Endothelial cell of umbilical vein (primary cell): ENCODE measurements at regions not wholly inside any gene's neighbourhood (a gene's known extent, or its start where the extent isn't known, plus 50 kb on each side); places are given as distances from the start of the nearest gene placed in this dataset.

Experiments
- BruUV-seq: library from RNA; stranded (reverse); fragments of 400-500 nt; replicated peaks from 2 replicates; lab custom pipeline; 2021; lab: Mats Ljungman, UMichigan
- CTCF ChIA-PET: fragments of 300-600, 350-600 bp; sonication (Branson Sonifier 250); formaldehyde crosslinking; loops from one replicate; lab custom pipeline; 2021; ENCODE audit warnings: antibody characterized with exemption, inconsistent platforms; lab: Charles Lee
- POLR2A ChIA-PET: fragments of 300-600, 350-600 bp; sonication (Branson Sonifier 250); formaldehyde crosslinking; loops from one replicate; lab custom pipeline; 2021; ENCODE audit warnings: antibody characterized with exemption, inconsistent platforms; lab: Charles Lee
- DNase-seq: peaks from one replicate; pipeline ENCODE4 v3.0.0-alpha.2; 2011; ENCODE audit warnings: low read depth, low spot score
- FAIRE-seq: peaks from 2 replicates; lab custom pipeline; 2011; peaks lifted over from hg19 to GRCh38; lab: Jason Lieb, UNC
- H2AFZ ChIP-seq: 2 replicates; pipeline ENCODE4 v1.6.0; 2012; ENCODE audit warnings: low read depth, low read length, control low read depth, inconsistent platforms
- H3K27ac ChIP-seq: 2 replicates; pipeline ENCODE4 v1.5.1; 2011; ENCODE audit warnings: low read depth, mild to moderate bottlenecking, control low read depth, low read length, moderate library complexity; ENCODE audit not compliant: insufficient read depth
- H3K27me3 ChIP-seq, 2 experiments: 2 replicates each; pipeline versions ENCODE4 v1.6.0 to v1.6.1; 2011; ENCODE audit warnings: low read length in 2 of 2, mixed read lengths in 1 of 2; ENCODE audit not compliant: control insufficient read depth in 2 of 2, insufficient read depth in 2 of 2
- H3K36me3 ChIP-seq, 2 experiments: 2 replicates in 1 of 2; 3 replicates in 1 of 2; pipeline ENCODE4 v1.5.1; 2011; ENCODE audit warnings: low read length in 2 of 2, mild to moderate bottlenecking in 1 of 2, moderate library complexity in 1 of 2; ENCODE audit not compliant: control insufficient read depth in 2 of 2, insufficient read depth in 2 of 2; ENCODE audit errors: extremely low read depth in 1 of 2
- H3K4me1 ChIP-seq: 3 replicates; pipeline ENCODE4 v1.5.1; 2011; ENCODE audit warnings: mild to moderate bottlenecking, low read length; ENCODE audit not compliant: control insufficient read depth, insufficient read depth; ENCODE audit errors: extremely low read depth
- H3K4me2 ChIP-seq: 2 replicates; pipeline ENCODE4 v1.6.1; 2011; ENCODE audit warnings: low read length, control low read depth, mixed read lengths; ENCODE audit not compliant: insufficient read depth
- H3K4me3 ChIP-seq, 3 experiments: fragments of 200-600 bp in 1 of 3; sonication (generic), shearing (Covaris generic) in 1 of 3; replicated peaks in 1 of 3; 2 replicates each; pipeline ENCODE4 v1.5.1; 2011 to 2016; ENCODE audit warnings: control low read depth in 3 of 3, low read length in 3 of 3, mild to moderate bottlenecking in 2 of 3, inconsistent platforms in 1 of 3, low read depth in 1 of 3, moderate library complexity in 1 of 3; ENCODE audit not compliant: insufficient read depth in 1 of 3
- H3K79me2 ChIP-seq: 2 replicates; pipeline ENCODE4 v1.6.0; 2012; ENCODE audit warnings: low read length, inconsistent platforms; ENCODE audit not compliant: control insufficient read depth, insufficient read depth
- H3K9ac ChIP-seq: replicated peaks from 2 replicates; pipeline ENCODE3; 2011; ENCODE audit warnings: low read length, control low read depth; ENCODE audit not compliant: insufficient read depth; ENCODE audit errors: extremely low read depth
- H3K9me1 ChIP-seq: replicated peaks from 3 replicates; pipeline ENCODE4 v1.6.0; 2011; ENCODE audit warnings: mild to moderate bottlenecking, low read length; ENCODE audit not compliant: control insufficient read depth, insufficient read depth; ENCODE audit errors: extremely low read depth
- H3K9me3 ChIP-seq: replicated peaks from 2 replicates; pipeline ENCODE4 v1.5.1; 2012; ENCODE audit warnings: low read length, inconsistent platforms; ENCODE audit not compliant: control insufficient read depth, insufficient read depth
- H4K20me1 ChIP-seq: replicated peaks from 2 replicates; pipeline ENCODE3; 2011; ENCODE audit warnings: mild to moderate bottlenecking, low read length; ENCODE audit not compliant: control insufficient read depth, insufficient read depth; ENCODE audit errors: extremely low read depth
- EZH2 ChIP-seq: IDR thresholded peaks from 2 replicates; pipeline ENCODE4 v1.6.1; 2012; ENCODE audit warnings: borderline replicate concordance, low read depth, mild to moderate bottlenecking, moderate library complexity, low read length, inconsistent platforms; ENCODE audit not compliant: severe bottlenecking
- FOS ChIP-seq: IDR thresholded peaks from 2 replicates; pipeline ENCODE4 v1.6.1; 2011; ENCODE audit warnings: mild to moderate bottlenecking, low read length, moderate library complexity, borderline replicate concordance; ENCODE audit not compliant: insufficient read depth
- GATA2 ChIP-seq: IDR thresholded peaks from 2 replicates; pipeline ENCODE4 v1.7.0; 2011; ENCODE audit warnings: low read depth, mild to moderate bottlenecking, moderate library complexity, mixed read lengths, low read length; ENCODE audit not compliant: insufficient read length, insufficient read depth
- JUN ChIP-seq: IDR thresholded peaks from 2 replicates; pipeline ENCODE4 v1.6.1; 2011; ENCODE audit warnings: borderline replicate concordance, low read depth; ENCODE audit not compliant: insufficient read length, insufficient read depth
- MAX ChIP-seq: IDR thresholded peaks from 2 replicates; pipeline ENCODE4 v1.6.1; 2011; ENCODE audit not compliant: insufficient read depth, insufficient read length
- MYC ChIP-seq: IDR thresholded peaks from one replicate; pipeline ENCODE4 v1.6.1; 2011; ENCODE audit warnings: mild to moderate bottlenecking, low read depth, low read length
- POLR2A ChIP-seq: IDR thresholded peaks from 2 replicates; pipeline ENCODE4 v1.6.1; 2012; ENCODE audit warnings: low read depth, mild to moderate bottlenecking, control low read depth, low read length
- POLR2AphosphoS5 ChIP-seq: IDR thresholded peaks from 2 replicates; pipeline ENCODE4 v1.6.1; 2012; ENCODE audit warnings: low read depth, mild to moderate bottlenecking, control low read depth, low read length, moderate library complexity; ENCODE audit not compliant: insufficient read depth
- dilution Hi-C: fragments of 300-500 bp; cut with MboI; formaldehyde crosslinking; loops from one replicate; pipeline ENCODE4 v1.15.0; 2019; ENCODE audit warnings: low sequenced_read_pairs; ENCODE audit not compliant: extremely low pct_ligation_motif_present
- intact Hi-C: fragments of 100-400 bp; cut with micrococcal nuclease; formaldehyde crosslinking; loops from one replicate; pipeline ENCODE4 v1.10.0; 2022
- TF ChIP-seq, protein P1 (sequence below), 2 donors: IDR thresholded peaks; 1 replicate in 1 of 2; 2 replicates in 1 of 2; pipeline ENCODE4 v1.5.1; 2011; ENCODE audit warnings: low read length in 2 of 2, mild to moderate bottlenecking in 2 of 2, moderate library complexity in 2 of 2, control low read depth in 1 of 2, inconsistent platforms in 1 of 2, low read depth in 1 of 2; ENCODE audit not compliant: insufficient read depth in 1 of 2; ENCODE audit errors: extremely low read depth in 1 of 2

GRCh38 chr6:14573267-14573666 lies 455.7 kb downstream of the CD83 start:
- dilution Hi-C loops: no loop called here
- Histone ChIP-seq H3K27ac (no peak overlapping the region), H2AFZ (no peak overlapping the region), H3K4me2 (no peak overlapping the region), H3K9me1 (no peaks in the 10 kb centered on the region), H3K36me3 (no peaks in the 10 kb centered on the region), H3K4me1 (no peaks in the 10 kb centered on the region), H3K27me3 (no peaks in the 10 kb centered on the region), H3K9me3 (peaks cover 6% of the 10 kb centered on the region), H3K79me2 (no peaks in the 10 kb centered on the region), H3K9ac (no peak overlapping the region), H3K4me3 (no peak overlapping the region), H4K20me1 (no peaks in the 10 kb centered on the region)
- FAIRE-seq (no peak), DNase-seq (no peak)
- POLR2A ChIA-PET: no interaction called here
- no TSS peak for BruUV-seq
- no peak for TF ChIP-seq MYC
- no peak for TF ChIP-seq EZH2
- no peak for TF ChIP-seq JUN
- TF ChIP-seq, protein P1, sequence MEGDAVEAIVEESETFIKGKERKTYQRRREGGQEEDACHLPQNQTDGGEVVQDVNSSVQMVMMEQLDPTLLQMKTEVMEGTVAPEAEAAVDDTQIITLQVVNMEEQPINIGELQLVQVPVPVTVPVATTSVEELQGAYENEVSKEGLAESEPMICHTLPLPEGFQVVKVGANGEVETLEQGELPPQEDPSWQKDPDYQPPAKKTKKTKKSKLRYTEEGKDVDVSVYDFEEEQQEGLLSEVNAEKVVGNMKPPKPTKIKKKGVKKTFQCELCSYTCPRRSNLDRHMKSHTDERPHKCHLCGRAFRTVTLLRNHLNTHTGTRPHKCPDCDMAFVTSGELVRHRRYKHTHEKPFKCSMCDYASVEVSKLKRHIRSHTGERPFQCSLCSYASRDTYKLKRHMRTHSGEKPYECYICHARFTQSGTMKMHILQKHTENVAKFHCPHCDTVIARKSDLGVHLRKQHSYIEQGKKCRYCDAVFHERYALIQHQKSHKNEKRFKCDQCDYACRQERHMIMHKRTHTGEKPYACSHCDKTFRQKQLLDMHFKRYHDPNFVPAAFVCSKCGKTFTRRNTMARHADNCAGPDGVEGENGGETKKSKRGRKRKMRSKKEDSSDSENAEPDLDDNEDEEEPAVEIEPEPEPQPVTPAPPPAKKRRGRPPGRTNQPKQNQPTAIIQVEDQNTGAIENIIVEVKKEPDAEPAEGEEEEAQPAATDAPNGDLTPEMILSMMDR (IDR thresholded peaks at IDR 0.05; ENCODE audit: extremely low read depth in 1 of 2, insufficient read depth in 1 of 2, low read depth in 1 of 2, low read length in 2 of 2): no peak
- TF ChIP-seq POLR2A: no peak
- no peak for TF ChIP-seq POLR2AphosphoS5
- TF ChIP-seq MAX: no peak
- TF ChIP-seq GATA2: no peak
- TF ChIP-seq FOS: no peak
- intact Hi-C loops: no loop called here
- CTCF ChIA-PET: no interaction called here
